Upper lobe of left lung (tissue), 4 donors: ENCODE measurements at regions not wholly inside any gene's neighbourhood (a gene's known extent, or its start where the extent isn't known, plus 50 kb on each side); places are given as distances from the start of the nearest gene placed in this dataset.
"Not testable (repeated sequence)": the region's sequence is repeated elsewhere in the genome, so short reads cannot be mapped to it uniquely, and the experiment has no call there.

Experiments
- CTCF ChIP-seq, 6 experiments: fragments of 450-650 bp in 4 of 6; fragments of 200-600 bp in 2 of 6; sonication (generic) in 2 of 6; IDR thresholded peaks; one replicate each; pipeline ENCODE4 v1.5.1; 2016 to 2019; ENCODE audit warnings: antibody characterized with exemption in 6 of 6
- POLR2AphosphoS5 ChIP-seq, 2 donors: sonication (generic); formaldehyde crosslinking; IDR thresholded peaks; one replicate each; pipeline ENCODE4 v1.5.1; 2017; ENCODE audit warnings: antibody characterized with exemption in 2 of 2

GRCh38 chr2:195329784-195330183 is 327.2 kb upstream of the SLC39A10 start:
- not testable (repeated sequence) for TF ChIP-seq CTCF, POLR2AphosphoS5 (IDR thresholded peaks at IDR 0.05)
